ENCODE measurements at regions not wholly inside any gene's neighbourhood (a gene's known extent, or its start where the extent isn't known, plus 50 kb on each side); places are given as distances from the start of the nearest gene placed in this dataset.

DNA sequence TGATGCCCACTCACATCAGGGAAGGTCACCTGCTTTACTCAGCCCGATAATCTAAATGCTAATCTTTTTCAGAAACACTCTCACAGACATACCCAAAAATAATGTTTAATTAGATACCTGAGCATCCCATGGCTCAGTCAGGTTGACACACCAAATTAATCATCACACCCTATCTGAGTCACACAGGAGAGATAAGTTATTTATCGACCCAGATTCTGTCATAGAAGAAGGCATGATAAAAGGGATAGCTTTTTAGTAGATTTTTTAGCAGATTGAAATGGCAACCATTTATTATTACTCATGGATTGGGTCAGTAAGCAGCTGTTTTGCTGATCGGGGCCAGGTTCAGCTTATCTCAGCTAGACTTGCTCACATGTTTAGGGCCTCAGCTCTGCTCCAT is 97.8 kb upstream of the TYRP1 start:
- peaks cover 0 to 3% of the 10 kb centered on the region in 2 donors for H3K36me3 ChIP-seq (ENCODE audit: control insufficient read depth in 1 of 2, insufficient read depth in 2 of 2, low read length in 1 of 2)
- intact Hi-C loops (cut with DNase I) = no loop called here
- no peaks in the 10 kb centered on the region for H3K4me1 ChIP-seq (ENCODE audit: control insufficient read depth in 1 of 2, insufficient read depth in 2 of 2, low read length in 2 of 2)
- DNase-seq (no peak), ATAC-seq (ENCODE audit: low FRiP score) (no peak)
- H3K27me3 ChIP-seq (ENCODE audit: control insufficient read depth in 1 of 2, insufficient read depth in 2 of 2, low read length in 1 of 2) = no peaks in the 10 kb centered on the region
- H3K9me3 ChIP-seq (ENCODE audit: control insufficient read depth, low read length) = no peaks in the 10 kb centered on the region
- H3K4me3 ChIP-seq (ENCODE audit: low read length in 2 of 2) = no peak overlapping the region
- WGBS, 2 donors = 92 to 95% methylated on average over 3 of the region's 3 CpGs
- H3K27ac ChIP-seq (ENCODE audit: low read depth in 1 of 2, low read length in 2 of 2) = no peak overlapping the region

DNA sequence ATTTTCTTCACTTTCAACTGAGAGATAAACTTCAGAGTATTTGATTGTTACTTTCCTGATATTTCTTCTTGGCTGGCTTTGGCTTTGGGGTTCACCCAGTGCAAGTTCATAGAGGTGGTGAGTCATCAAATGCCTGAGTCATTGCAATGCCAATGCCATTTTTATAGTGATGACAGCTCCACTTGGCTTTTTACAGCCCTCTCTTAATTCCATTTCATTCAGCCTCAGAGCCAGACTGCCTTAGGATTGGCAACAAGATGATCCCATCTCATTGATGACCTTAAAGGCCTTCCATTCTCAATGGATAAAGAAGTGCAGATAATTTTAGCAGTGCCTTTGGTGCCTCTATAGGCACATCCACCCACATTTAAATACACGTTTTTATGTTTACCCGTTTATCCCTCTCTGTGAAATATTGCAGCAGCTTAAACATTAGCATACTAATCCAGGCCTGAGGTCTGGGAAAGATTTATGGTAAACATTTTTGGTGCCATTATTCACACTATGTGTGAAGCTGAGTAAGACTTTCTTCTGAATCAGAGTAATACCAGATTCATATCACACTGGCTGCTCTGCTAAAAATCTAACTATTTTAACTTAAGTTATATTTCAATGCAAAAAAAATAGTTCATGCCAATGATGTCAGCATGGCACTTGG is 88.9 kb upstream of the TYRP1 start:
- Histone ChIP-seq H3K36me3 (ENCODE audit: control insufficient read depth in 1 of 2, insufficient read depth in 2 of 2, low read length in 1 of 2) (no peaks in the 10 kb centered on the region), H3K27me3 (ENCODE audit: control insufficient read depth in 1 of 2, insufficient read depth in 2 of 2, low read length in 1 of 2) (no peaks in the 10 kb centered on the region), H3K4me3 (ENCODE audit: low read length in 2 of 2) (no peak overlapping the region), H3K27ac (ENCODE audit: low read depth in 1 of 2, low read length in 2 of 2) (no peak overlapping the region), H3K9me3 (ENCODE audit: control insufficient read depth, low read length) (no peaks in the 10 kb centered on the region), H3K4me1 (ENCODE audit: control insufficient read depth in 1 of 2, insufficient read depth in 2 of 2, low read length in 2 of 2) (no peaks in the 10 kb centered on the region)
- WGBS, 2 donors = 43 to 45% methylated on average over 2 of the region's 2 CpGs
- DNase-seq (no peak), ATAC-seq (ENCODE audit: low FRiP score) (no peak)
- intact Hi-C loops (cut with DNase I) = no loop called here

DNA sequence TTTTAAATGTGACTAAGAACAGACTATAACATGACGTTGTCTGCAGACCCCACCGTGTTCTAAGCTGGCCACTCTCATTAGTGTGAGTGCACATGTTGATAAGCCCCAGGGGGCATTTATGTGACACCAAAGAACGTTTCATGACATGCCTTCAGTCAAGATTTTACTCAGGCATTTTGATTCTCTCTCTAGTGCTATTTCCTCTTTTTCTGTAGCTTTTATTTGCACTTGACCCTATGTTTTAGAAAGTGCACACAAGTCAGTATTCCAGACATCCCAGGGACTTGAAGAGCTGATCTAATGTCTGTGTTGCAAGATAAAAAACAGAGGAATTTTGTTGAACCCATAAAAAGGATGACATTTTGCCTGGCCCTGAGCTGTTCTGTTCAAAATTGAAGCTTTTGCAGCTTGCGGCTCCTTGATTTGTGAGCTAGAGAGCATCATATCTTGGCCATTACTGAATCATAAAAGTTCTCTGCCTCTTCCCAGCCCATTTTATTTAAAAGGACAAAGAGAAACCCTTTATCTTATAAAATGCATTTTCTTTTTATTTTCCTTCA is 80.9 kb upstream of the TYRP1 start:
- intact Hi-C loops (cut with DNase I) = no loop called here
- H3K27me3 ChIP-seq (ENCODE audit: control insufficient read depth in 1 of 2, insufficient read depth in 2 of 2, low read length in 1 of 2) = no peaks in the 10 kb centered on the region
- no peaks in the 10 kb centered on the region for H3K9me3 ChIP-seq (ENCODE audit: control insufficient read depth, low read length)
- H3K4me1 ChIP-seq (ENCODE audit: control insufficient read depth in 1 of 2, insufficient read depth in 2 of 2, low read length in 2 of 2) = no peaks in the 10 kb centered on the region
- DNase-seq (no peak), ATAC-seq (ENCODE audit: low FRiP score) (no peak)
- no peak overlapping the region for H3K27ac ChIP-seq (ENCODE audit: low read depth in 1 of 2, low read length in 2 of 2)
- H3K4me3 ChIP-seq (ENCODE audit: low read length in 2 of 2) = no peak overlapping the region
- no peaks in the 10 kb centered on the region for H3K36me3 ChIP-seq (ENCODE audit: control insufficient read depth in 1 of 2, insufficient read depth in 2 of 2, low read length in 1 of 2)
- WGBS, 2 donors = 49 to 54% methylated on average over 4 of the region's 4 CpGs

GRCh38 chr9:12613071-12613470 is 80.1 kb upstream of the TYRP1 start:
- 84 to 88% methylated on average over 1 of the region's 1 CpG for WGBS, 2 donors

GRCh38 chr9:12614488-12614887 is 78.7 kb upstream of the TYRP1 start:
- 67 to 79% methylated on average over 3 of the region's 3 CpGs for WGBS, 2 donors
- Histone ChIP-seq H3K27ac (ENCODE audit: low read depth in 1 of 2, low read length in 2 of 2) (no peak overlapping the region), H3K4me1 (ENCODE audit: control insufficient read depth in 1 of 2, insufficient read depth in 2 of 2, low read length in 2 of 2) (no peaks in the 10 kb centered on the region), H3K4me3 (ENCODE audit: low read length in 2 of 2) (no peak overlapping the region), H3K27me3 (ENCODE audit: control insufficient read depth in 1 of 2, insufficient read depth in 2 of 2, low read length in 1 of 2) (no peaks in the 10 kb centered on the region), H3K9me3 (ENCODE audit: control insufficient read depth, low read length) (no peaks in the 10 kb centered on the region), H3K36me3 (ENCODE audit: control insufficient read depth in 1 of 2, insufficient read depth in 2 of 2, low read length in 1 of 2) (no peaks in the 10 kb centered on the region)
- ATAC-seq (ENCODE audit: low FRiP score) (no peak), DNase-seq (no peak)
- intact Hi-C loops (cut with DNase I) = loop anchor here in 1 of 2 donors (1.0 kb wide), 1 partner anchor 16 kb away; no protein-coding TSS in a partner anchor

More at GRCh38 chr9:12613071-12613470, 80.1 kb upstream of the TYRP1 start:
- Histone ChIP-seq H3K36me3 (ENCODE audit: control insufficient read depth in 1 of 2, insufficient read depth in 2 of 2, low read length in 1 of 2) (no peaks in the 10 kb centered on the region), H3K27me3 (ENCODE audit: control insufficient read depth in 1 of 2, insufficient read depth in 2 of 2, low read length in 1 of 2) (no peaks in the 10 kb centered on the region), H3K4me1 (ENCODE audit: control insufficient read depth in 1 of 2, insufficient read depth in 2 of 2, low read length in 2 of 2) (no peaks in the 10 kb centered on the region), H3K4me3 (ENCODE audit: low read length in 2 of 2) (no peak overlapping the region), H3K27ac (ENCODE audit: low read depth in 1 of 2, low read length in 2 of 2) (no peak overlapping the region), H3K9me3 (ENCODE audit: control insufficient read depth, low read length) (no peaks in the 10 kb centered on the region)
- ATAC-seq (ENCODE audit: low FRiP score) (no peak), DNase-seq (no peak)
- intact Hi-C loops (cut with DNase I) = no loop called here

DNA sequence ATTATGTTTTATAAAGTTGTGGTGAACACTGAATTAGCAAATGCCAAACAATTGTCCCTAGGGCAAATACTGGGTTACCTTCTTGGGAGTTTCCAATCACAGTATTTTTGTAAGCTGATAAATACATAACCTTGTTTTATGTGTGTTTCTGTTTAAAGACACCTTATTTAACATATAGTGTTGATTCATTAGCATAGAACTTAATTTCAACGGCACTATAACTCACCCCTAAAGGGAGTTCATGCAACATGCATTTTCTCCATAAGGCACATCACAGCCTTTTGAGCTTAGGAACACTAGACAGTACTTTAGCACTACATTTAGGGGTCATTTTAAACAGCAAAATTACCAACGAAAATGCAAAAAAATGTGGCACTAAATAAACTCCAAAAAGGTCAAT is 74.2 kb upstream of the TYRP1 start:
- Histone ChIP-seq H3K36me3 (ENCODE audit: control insufficient read depth in 1 of 2, insufficient read depth in 2 of 2, low read length in 1 of 2) (no peaks in the 10 kb centered on the region), H3K27ac (ENCODE audit: low read depth in 1 of 2, low read length in 2 of 2) (no peak overlapping the region), H3K4me3 (ENCODE audit: low read length in 2 of 2) (no peak overlapping the region), H3K4me1 (ENCODE audit: control insufficient read depth in 1 of 2, insufficient read depth in 2 of 2, low read length in 2 of 2) (no peaks in the 10 kb centered on the region), H3K27me3 (ENCODE audit: control insufficient read depth in 1 of 2, insufficient read depth in 2 of 2, low read length in 1 of 2) (no peaks in the 10 kb centered on the region), H3K9me3 (ENCODE audit: control insufficient read depth, low read length) (no peaks in the 10 kb centered on the region)
- intact Hi-C loops (cut with DNase I) = no loop called here
- DNase-seq (no peak), ATAC-seq (ENCODE audit: low FRiP score) (no peak)
- WGBS, 2 donors = 52 to 58% methylated on average over 2 of the region's 2 CpGs

DNA sequence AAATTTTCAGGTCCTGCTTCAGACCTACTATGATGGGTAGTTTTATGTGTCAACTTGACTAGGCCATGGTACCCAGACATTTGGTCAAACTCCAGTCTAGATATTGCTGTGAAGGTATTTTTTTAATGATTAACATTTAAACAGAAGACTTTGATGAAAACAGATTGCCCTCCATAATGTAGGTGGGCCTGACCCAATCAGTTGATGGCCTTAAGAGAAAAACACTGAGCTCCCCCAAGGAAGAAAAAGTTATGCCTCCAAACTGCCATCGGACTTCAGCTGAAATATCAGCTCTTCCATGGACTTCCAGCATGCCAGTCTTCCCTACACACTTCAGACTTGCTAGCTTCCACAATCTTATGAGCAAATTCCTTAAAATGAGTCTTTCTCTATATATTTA is 67.3 kb upstream of the TYRP1 start:
- WGBS, 2 donors = 90 to 95% methylated on average over 1 of the region's 1 CpG
- no peak overlapping the region for H3K27ac ChIP-seq (ENCODE audit: low read depth in 1 of 2, low read length in 2 of 2)
- H3K4me3 ChIP-seq (ENCODE audit: low read length in 2 of 2) = no peak overlapping the region
- DNase-seq (no peak), ATAC-seq (ENCODE audit: low FRiP score) (no peak)
- H3K4me1 ChIP-seq (ENCODE audit: control insufficient read depth in 1 of 2, insufficient read depth in 2 of 2, low read length in 2 of 2) = no peaks in the 10 kb centered on the region
- intact Hi-C loops (cut with DNase I) = no loop called here
- H3K36me3 ChIP-seq (ENCODE audit: control insufficient read depth in 1 of 2, insufficient read depth in 2 of 2, low read length in 1 of 2) = no peaks in the 10 kb centered on the region
- H3K9me3 ChIP-seq (ENCODE audit: control insufficient read depth, low read length) = no peaks in the 10 kb centered on the region
- H3K27me3 ChIP-seq (ENCODE audit: control insufficient read depth in 1 of 2, insufficient read depth in 2 of 2, low read length in 1 of 2) = no peaks in the 10 kb centered on the region

DNA sequence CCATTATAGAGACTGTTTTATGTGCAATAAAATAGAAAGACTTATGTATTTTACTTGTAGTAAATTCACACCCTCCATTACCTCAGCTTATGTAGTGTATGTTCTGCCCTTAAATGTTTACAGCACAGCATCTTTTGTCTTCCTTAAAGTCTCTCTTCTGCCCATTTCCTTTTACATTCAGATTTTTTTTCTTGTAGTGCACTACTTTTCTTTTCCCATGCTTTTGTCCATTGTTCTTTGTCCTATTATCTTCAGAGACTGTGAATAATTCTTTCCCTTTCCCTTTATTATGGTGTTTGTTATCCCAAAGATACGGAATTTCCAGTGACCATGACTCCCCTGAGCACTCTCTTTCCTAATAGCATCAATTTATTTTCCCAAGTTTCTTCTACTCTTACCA is 66.1 kb upstream of the TYRP1 start:
- no peaks in the 10 kb centered on the region for H3K36me3 ChIP-seq (ENCODE audit: control insufficient read depth in 1 of 2, insufficient read depth in 2 of 2, low read length in 1 of 2)
- H3K4me3 ChIP-seq (ENCODE audit: low read length in 2 of 2) = no peak overlapping the region
- 73 to 80% methylated on average over 1 of the region's 1 CpG for WGBS, 2 donors
- ATAC-seq (ENCODE audit: low FRiP score) (no peak), DNase-seq (no peak)
- H3K27ac ChIP-seq (ENCODE audit: low read depth in 1 of 2, low read length in 2 of 2) = no peak overlapping the region
- H3K27me3 ChIP-seq (ENCODE audit: control insufficient read depth in 1 of 2, insufficient read depth in 2 of 2, low read length in 1 of 2) = no peaks in the 10 kb centered on the region
- H3K4me1 ChIP-seq (ENCODE audit: control insufficient read depth in 1 of 2, insufficient read depth in 2 of 2, low read length in 2 of 2) = no peaks in the 10 kb centered on the region
- intact Hi-C loops (cut with DNase I) = no loop called here
- no peaks in the 10 kb centered on the region for H3K9me3 ChIP-seq (ENCODE audit: control insufficient read depth, low read length)

- intact Hi-C loops (cut with DNase I) = no loop called here
Measured at GRCh38 chr9:12628546-12628945, 64.6 kb upstream of the TYRP1 start.

More at GRCh38 chr9:12628546-12628945, 64.6 kb upstream of the TYRP1 start:
- Histone ChIP-seq H3K4me1 (ENCODE audit: control insufficient read depth in 1 of 2, insufficient read depth in 2 of 2, low read length in 2 of 2) (no peaks in the 10 kb centered on the region), H3K9me3 (ENCODE audit: control insufficient read depth, low read length) (no peaks in the 10 kb centered on the region), H3K27me3 (ENCODE audit: control insufficient read depth in 1 of 2, insufficient read depth in 2 of 2, low read length in 1 of 2) (no peaks in the 10 kb centered on the region), H3K27ac (ENCODE audit: low read depth in 1 of 2, low read length in 2 of 2) (no peak overlapping the region), H3K4me3 (ENCODE audit: low read length in 2 of 2) (no peak overlapping the region), H3K36me3 (ENCODE audit: control insufficient read depth in 1 of 2, insufficient read depth in 2 of 2, low read length in 1 of 2) (no peaks in the 10 kb centered on the region)
- 90 to 96% methylated on average over 1 of the region's 1 CpG for WGBS, 2 donors
- DNase-seq (no peak), ATAC-seq (ENCODE audit: low FRiP score) (no peak)
